ENCODE measurements at regions not wholly inside any gene's neighbourhood (a gene's known extent, or its start where the extent isn't known, plus 50 kb on each side); places are given as distances from the start of the nearest gene placed in this dataset.

- Histone ChIP-seq H3K9me1 (replicated peaks; ENCODE audit: control insufficient read depth, extremely low read depth, insufficient read depth, low read length) (no peaks in the 10 kb centered on the region), H3K4me2 (ENCODE audit: insufficient read depth, low read length) (no peak overlapping the region), H3K36me3 (ENCODE audit: control insufficient read depth in 2 of 2, extremely low read depth in 1 of 2, insufficient read depth in 2 of 2, low read length in 2 of 2) (no peaks in the 10 kb centered on the region), H3K9ac (replicated peaks; ENCODE audit: extremely low read depth, insufficient read depth, low read length) (no peak overlapping the region), H3K9me3 (replicated peaks; ENCODE audit: control insufficient read depth, insufficient read depth, low read length) (no peaks in the 10 kb centered on the region), H3K79me2 (ENCODE audit: control insufficient read depth, insufficient read depth, low read length) (no peaks in the 10 kb centered on the region), H4K20me1 (replicated peaks; ENCODE audit: control insufficient read depth, extremely low read depth, insufficient read depth, low read length) (no peaks in the 10 kb centered on the region), H2AFZ (ENCODE audit: low read depth, low read length) (no peak overlapping the region), H3K4me3 (replicated peaks in 1 of 3; ENCODE audit: insufficient read depth in 1 of 3, low read depth in 1 of 3, low read length in 3 of 3) (no peak overlapping the region), H3K27ac (ENCODE audit: insufficient read depth, low read depth, low read length) (no peak overlapping the region), H3K4me1 (ENCODE audit: control insufficient read depth, extremely low read depth, insufficient read depth, low read length) (no peaks in the 10 kb centered on the region), H3K27me3 (ENCODE audit: control insufficient read depth in 2 of 2, insufficient read depth in 2 of 2, low read length in 2 of 2) (no peaks in the 10 kb centered on the region)
- TF ChIP-seq FOS (IDR thresholded peaks at IDR 0.05; ENCODE audit: borderline replicate concordance, insufficient read depth, low read length), result no peak
- TF ChIP-seq MAX (IDR thresholded peaks at IDR 0.05; ENCODE audit: insufficient read depth, insufficient read length), result no peak
- TF ChIP-seq JUN (IDR thresholded peaks at IDR 0.05; ENCODE audit: borderline replicate concordance, insufficient read depth, insufficient read length, low read depth), result no peak
- TF ChIP-seq EZH2 (IDR thresholded peaks at IDR 0.05; ENCODE audit: borderline replicate concordance, low read depth, low read length, severe bottlenecking), result no peak
- TF ChIP-seq MYC (IDR thresholded peaks at IDR 0.05; ENCODE audit: low read depth, low read length), result no peak
- no peak for TF ChIP-seq POLR2AphosphoS5 (IDR thresholded peaks at IDR 0.05; ENCODE audit: insufficient read depth, low read depth, low read length)
- no peak for TF ChIP-seq CTCF (IDR thresholded peaks at IDR 0.05; ENCODE audit: extremely low read depth in 1 of 2, insufficient read depth in 1 of 2, low read depth in 1 of 2, low read length in 2 of 2)
- TF ChIP-seq GATA2 (IDR thresholded peaks at IDR 0.05; ENCODE audit: insufficient read depth, insufficient read length, low read depth, low read length), result no peak
- no peak for TF ChIP-seq POLR2A (IDR thresholded peaks at IDR 0.05; ENCODE audit: low read depth, low read length)
- BruUV-seq (replicated peaks), result no TSS peak
- intact Hi-C loops (cut with micrococcal nuclease), result no loop called here
- FAIRE-seq (no peak), DNase-seq (ENCODE audit: low read depth, low spot score) (no peak)
- ChIA-PET CTCF (no interaction called here), POLR2A (no interaction called here)
- dilution Hi-C loops (cut with MboI; ENCODE audit: extremely low pct_ligation_motif_present, low sequenced_read_pairs), result no loop called here
Observed at GRCh38 chr21:43294194-43294902, 125.5 kb downstream of the CRYAA start.
